GM19468 (cell line): ENCODE measurements at regions not wholly inside any gene's neighbourhood (a gene's known extent, or its start where the extent isn't known, plus 50 kb on each side); places are given as distances from the start of the nearest gene placed in this dataset.
A peak's percentile ranks its signal among the peaks of the same experiment; 100 is the strongest.

Experiments
- ATAC-seq: cut with Tn5 transposase; IDR thresholded peaks from one replicate; pipeline ENCODE4 v1.9.1; 2021; ENCODE audit warnings: mild to moderate bottlenecking, moderate library complexity, moderate number of reproducible peaks; ENCODE audit not compliant: unreplicated experiment; ENCODE audit errors: extremely low read depth

GRCh38 chr5:118778941-118779340, 209.4 kb downstream of the DTWD2 start:
- no peak for ATAC-seq

GRCh38 chr5:118777189-118777736, 211.1 kb downstream of the DTWD2 start:
- ATAC-seq: no peak

- no peak for ATAC-seq
Observed at GRCh38 chr5:118776755-118777154, 211.6 kb downstream of the DTWD2 start.

- ATAC-seq: no peak
Observed at GRCh38 chr5:118775790-118776499, 212.4 kb downstream of the DTWD2 start.

- no peak for ATAC-seq
Observed at GRCh38 chr5:118768607-118769175, 219.7 kb downstream of the DTWD2 start.

GRCh38 chr5:118762291-118762690, 226.1 kb downstream of the DTWD2 start:
- ATAC-seq: no peak

- no peak for ATAC-seq
Observed at GRCh38 chr5:118761814-118762213, 226.5 kb downstream of the DTWD2 start.

- ATAC-seq: no peak
Observed at GRCh38 chr5:118752969-118753368, 235.4 kb downstream of the DTWD2 start.

- no peak for ATAC-seq
Observed at GRCh38 chr5:118736396-118736795, 252.0 kb downstream of the DTWD2 start.

- ATAC-seq: no peak
Observed at GRCh38 chr5:118733394-118733793, 255.0 kb downstream of the DTWD2 start.

- ATAC-seq: no peak
Observed at GRCh38 chr5:118728191-118728590, 260.2 kb downstream of the DTWD2 start.

- ATAC-seq: no peak
Observed at GRCh38 chr5:118726891-118727290, 261.5 kb downstream of the DTWD2 start.

- ATAC-seq: peak; percentile 78
Observed at GRCh38 chr5:118723021-118723338, 265.4 kb downstream of the DTWD2 start.

GRCh38 chr5:118722122-118723020, 266.0 kb downstream of the DTWD2 start:
- peak; percentile 17 for ATAC-seq

GRCh38 chr5:118711727-118712126, 276.6 kb downstream of the DTWD2 start:
- ATAC-seq: no peak

GRCh38 chr5:118705959-118706667, 282.2 kb downstream of the DTWD2 start:
- ATAC-seq: no peak

GRCh38 chr5:118703241-118703640, 285.1 kb downstream of the DTWD2 start:
- no peak for ATAC-seq

GRCh38 chr5:118701791-118702190, 286.6 kb downstream of the DTWD2 start:
- no peak for ATAC-seq

GRCh38 chr5:118700510-118700909, 287.8 kb downstream of the DTWD2 start:
- ATAC-seq: no peak

GRCh38 chr5:118698774-118699173, 289.6 kb downstream of the DTWD2 start:
- no peak for ATAC-seq
